ENCODE measurements at regions not wholly inside any gene's neighbourhood (a gene's known extent, or its start where the extent isn't known, plus 50 kb on each side); places are given as distances from the start of the nearest gene placed in this dataset.

DNA sequence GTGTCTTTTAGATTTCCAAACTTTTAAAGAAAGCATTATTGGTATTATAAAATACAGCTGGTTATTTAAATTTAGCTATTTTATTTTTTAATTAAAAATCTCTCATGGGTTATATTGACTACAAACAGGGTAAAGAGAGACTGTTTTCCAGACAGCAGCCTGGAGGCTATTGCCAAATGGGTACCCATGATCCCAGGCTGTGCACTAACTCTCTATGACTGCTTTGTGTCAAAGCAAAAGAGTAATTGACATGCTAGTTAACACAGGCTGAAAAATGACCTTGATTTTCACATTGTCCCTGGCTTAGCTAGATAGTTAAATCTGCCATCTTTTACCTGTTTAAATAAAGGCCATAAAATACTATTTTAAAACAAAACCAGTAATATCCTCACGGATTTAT lies 589.7 kb downstream of the ANXA1 start:
- 53 to 59% methylated on average over 1 of the region's 1 CpG for WGBS, 2 donors
- intact Hi-C loops (cut with DNase I) = no loop called here
- H3K27ac ChIP-seq = no peak overlapping the region
- H3K36me3 ChIP-seq = no peaks in the 10 kb centered on the region
- no peaks in the 10 kb centered on the region for H3K9me3 ChIP-seq
- no peak for DNase-seq
- no peaks in the 10 kb centered on the region for H3K27me3 ChIP-seq
- TF ChIP-seq POLR2A (IDR thresholded peaks at IDR 0.05) (no peak), CTCF (IDR thresholded peaks at IDR 0.05) (no peak)
- no peak overlapping the region for H3K4me3 ChIP-seq
- H3K4me1 ChIP-seq = no peaks in the 10 kb centered on the region

DNA sequence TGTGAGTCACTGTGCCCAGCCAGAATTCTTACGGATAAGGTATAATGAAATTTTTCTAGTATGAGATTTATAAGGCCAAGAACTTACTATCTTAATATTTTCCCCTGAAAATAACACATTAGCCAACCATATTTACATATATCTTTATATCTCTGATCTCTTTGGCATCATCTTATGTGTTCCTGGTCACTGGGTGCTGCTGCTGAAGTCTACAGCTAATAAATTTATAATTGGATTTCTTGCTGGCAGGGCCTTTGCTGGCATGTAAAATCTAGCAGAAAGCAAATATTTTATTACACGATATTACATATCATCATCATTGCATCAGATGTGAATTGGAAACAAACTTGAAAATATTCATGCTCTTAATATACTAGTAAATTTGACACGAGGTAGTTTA lies 590.7 kb downstream of the ANXA1 start:
- 69 to 72% methylated on average over 3 of the region's 3 CpGs for WGBS, 2 donors
- no peaks in the 10 kb centered on the region for H3K36me3 ChIP-seq
- H3K27ac ChIP-seq = no peak overlapping the region
- no peaks in the 10 kb centered on the region for H3K27me3 ChIP-seq
- no peak for TF ChIP-seq CTCF (IDR thresholded peaks at IDR 0.05)
- TF ChIP-seq POLR2A (IDR thresholded peaks at IDR 0.05) = no peak
- H3K9me3 ChIP-seq = no peaks in the 10 kb centered on the region
- intact Hi-C loops (cut with DNase I) = no loop called here
- H3K4me1 ChIP-seq = no peaks in the 10 kb centered on the region
- DNase-seq = no peak
- no peak overlapping the region for H3K4me3 ChIP-seq

- H3K36me3 ChIP-seq = no peaks in the 10 kb centered on the region
- no peak overlapping the region for H3K27ac ChIP-seq
- intact Hi-C loops (cut with DNase I) = no loop called here
- TF ChIP-seq CTCF (IDR thresholded peaks at IDR 0.05) (no peak), POLR2A (IDR thresholded peaks at IDR 0.05) (no peak)
- no peaks in the 10 kb centered on the region for H3K4me1 ChIP-seq
- H3K4me3 ChIP-seq = no peak overlapping the region
- DNase-seq = no peak
- 66% methylated on average over 1 of the region's 1 CpG for WGBS, 2 donors
- H3K9me3 ChIP-seq = no peaks in the 10 kb centered on the region
- H3K27me3 ChIP-seq = no peaks in the 10 kb centered on the region
These were observed 592.2 kb downstream of the ANXA1 start for GRCh38 chr9:73743826-73744225.

- no peak for DNase-seq
- 87 to 89% methylated on average over 3 of the region's 3 CpGs for WGBS, 2 donors
- intact Hi-C loops (cut with DNase I) = no loop called here
- Histone ChIP-seq H3K4me1 (no peaks in the 10 kb centered on the region), H3K27me3 (no peaks in the 10 kb centered on the region), H3K4me3 (no peak overlapping the region), H3K36me3 (no peaks in the 10 kb centered on the region), H3K27ac (no peak overlapping the region), H3K9me3 (no peaks in the 10 kb centered on the region)
- TF ChIP-seq CTCF (IDR thresholded peaks at IDR 0.05) = no peak
- no peak for TF ChIP-seq POLR2A (IDR thresholded peaks at IDR 0.05)
These were observed 593.9 kb downstream of the ANXA1 start for GRCh38 chr9:73745598-73745997.

DNA sequence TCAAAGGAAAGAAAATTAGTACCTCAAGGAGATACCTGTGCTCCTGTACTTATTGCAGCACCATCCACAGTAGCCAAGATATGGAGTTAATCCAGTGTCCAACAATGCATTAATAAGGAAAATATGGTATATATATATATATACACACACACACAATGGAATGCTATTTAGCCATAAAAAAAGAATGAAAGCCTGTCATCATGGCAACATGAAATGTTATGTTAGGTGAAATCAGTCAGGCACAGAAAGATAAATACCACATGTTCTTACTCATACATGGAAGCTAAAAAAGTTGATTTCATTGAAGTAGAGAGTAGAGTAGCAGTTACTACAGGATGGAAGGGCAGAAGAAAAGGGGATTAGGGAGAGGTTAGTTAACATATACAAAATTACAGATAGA lies 601.5 kb downstream of the ANXA1 start:
- TF ChIP-seq POLR2A (IDR thresholded peaks at IDR 0.05) (no peak), CTCF (IDR thresholded peaks at IDR 0.05) (no peak)
- DNase-seq = no peak
- H3K27ac ChIP-seq = no peak overlapping the region

More for the DNA sequence above, 601.5 kb downstream of the ANXA1 start:
- Histone ChIP-seq H3K9me3 (no peaks in the 10 kb centered on the region), H3K4me1 (no peaks in the 10 kb centered on the region), H3K4me3 (no peak overlapping the region), H3K27me3 (no peaks in the 10 kb centered on the region), H3K36me3 (no peaks in the 10 kb centered on the region)
- intact Hi-C loops (cut with DNase I) = no loop called here
